Body of pancreas (tissue), 4 donors: ENCODE measurements at regions not wholly inside any gene's neighbourhood (a gene's known extent, or its start where the extent isn't known, plus 50 kb on each side); places are given as distances from the start of the nearest gene placed in this dataset.

Experiments used
- ATAC-seq: fragments of 150-250 bp; one replicate; pipeline ENCODE4 v1.9.1; 2016
- DNase-seq, 4 donors: peaks; one replicate each; pipeline ENCODE4 v3.0.0-alpha.2; 2019
- H3K27ac ChIP-seq, 4 donors: fragments of 200-600 bp; sonication (generic); 1 replicate in 3 of 4; 2 replicates in 1 of 4; pipeline versions ENCODE4 v1.5.1 to v1.6.1; 2016 to 2019; ENCODE audit warnings: mild to moderate bottlenecking in 1 of 4, mixed read lengths in 1 of 4, moderate library complexity in 1 of 4
- H3K27me3 ChIP-seq, 2 donors: fragments of 200-600 bp; sonication (generic); one replicate each; pipeline ENCODE4 v1.6.0; 2016; ENCODE audit warnings: mild to moderate bottlenecking in 1 of 2
- H3K36me3 ChIP-seq, 2 donors: fragments of 200-600 bp; sonication (generic); replicated peaks in 1 of 2; 2 replicates each; pipeline ENCODE4 v1.5.1; 2016; ENCODE audit warnings: low read depth in 2 of 2; ENCODE audit not compliant: insufficient read depth in 1 of 2
- H3K4me1 ChIP-seq: fragments of 200-600 bp; sonication (generic); one replicate; pipeline ENCODE4 v1.6.0; 2016
- H3K4me3 ChIP-seq, 2 donors: fragments of 200-600 bp; sonication (generic); 1 replicate in 1 of 2; 2 replicates in 1 of 2; pipeline ENCODE4 v1.5.1; 2016 to 2019
- H3K9me3 ChIP-seq, 3 donors: fragments of 200-600 bp; sonication (generic); 1 replicate in 2 of 3; 2 replicates in 1 of 3; pipeline ENCODE4 v1.5.1; 2016
- CTCF ChIP-seq, 7 experiments: fragments of 450-650 bp in 4 of 7; fragments of 200-600 bp in 3 of 7; sonication (generic) in 3 of 7; IDR thresholded peaks; one replicate each; pipeline ENCODE4 v1.5.1; 2016 to 2019; ENCODE audit warnings: antibody characterized with exemption in 7 of 7
- POLR2A ChIP-seq, 3 donors: fragments of 450-650 bp; IDR thresholded peaks; one replicate each; pipeline ENCODE4 v1.6.1; 2016; ENCODE audit warnings: antibody characterized with exemption in 3 of 3, mild to moderate bottlenecking in 2 of 3
- whole genome bisulfite sequencing, 2 donors: methylation state at CpG; one replicate each; pipeline ENCODE4 v1.1.5; 2017; 5-methylcytosine and 5-hydroxymethylcytosine counted together
- intact Hi-C: fragments of 100-400 bp; cut with DNase I; formaldehyde crosslinking; loops from one replicate; pipeline ENCODE4 v1.15.1; 2023

- WGBS, 2 donors = 57 to 59% methylated on average over 4 of the region's 4 CpGs
- intact Hi-C loops = no loop called here
- ATAC-seq = no peak
Measured at GRCh38 chr1:68994096-68994495, 497.2 kb upstream of the DEPDC1 start.

GRCh38 chr1:69016468-69016867, 519.6 kb upstream of the DEPDC1 start:
- no peak for ATAC-seq
- no peak overlapping the region for H3K27ac ChIP-seq
- no peaks in the 10 kb centered on the region for H3K27me3 ChIP-seq
- H3K9me3 ChIP-seq = peaks cover 0 to 3% (median 0%) of the 10 kb centered on the region in 3 donors
- H3K36me3 ChIP-seq = no peaks in the 10 kb centered on the region
- no peak for DNase-seq
- H3K4me3 ChIP-seq = no peak overlapping the region
- intact Hi-C loops = no loop called here
- H3K4me1 ChIP-seq = peaks cover 5% of the 10 kb centered on the region
- TF ChIP-seq CTCF (IDR thresholded peaks at IDR 0.05) = no peak
- TF ChIP-seq POLR2A (IDR thresholded peaks at IDR 0.05) = no peak

More at GRCh38 chr1:68994096-68994495, 497.2 kb upstream of the DEPDC1 start:
- Histone ChIP-seq H3K27ac (no peak overlapping the region), H3K9me3 (no peaks in the 10 kb centered on the region), H3K4me1 (no peaks in the 10 kb centered on the region), H3K27me3 (no peaks in the 10 kb centered on the region), H3K36me3 (no peaks in the 10 kb centered on the region), H3K4me3 (no peak overlapping the region)
- no peak for DNase-seq
- no peak for TF ChIP-seq POLR2A (IDR thresholded peaks at IDR 0.05)
- no peak for TF ChIP-seq CTCF (IDR thresholded peaks at IDR 0.05)

GRCh38 chr1:69029649-69030048, 532.8 kb upstream of the DEPDC1 start:
- Histone ChIP-seq H3K36me3 (no peaks in the 10 kb centered on the region), H3K9me3 (peaks cover 0 to 8% (median 0%) of the 10 kb centered on the region in 3 donors), H3K27me3 (no peaks in the 10 kb centered on the region), H3K27ac (no peak overlapping the region), H3K4me1 (no peaks in the 10 kb centered on the region), H3K4me3 (no peak overlapping the region)
- no peak for DNase-seq
- ATAC-seq = no peak
- no peak for TF ChIP-seq CTCF (IDR thresholded peaks at IDR 0.05)
- no peak for TF ChIP-seq POLR2A (IDR thresholded peaks at IDR 0.05)
- 63 to 74% methylated on average over 3 of the region's 3 CpGs for WGBS, 2 donors
- intact Hi-C loops = no loop called here

- intact Hi-C loops = no loop called here
- H3K27me3 ChIP-seq = no peaks in the 10 kb centered on the region
- ATAC-seq (no peak), DNase-seq (no peak)
- TF ChIP-seq CTCF (IDR thresholded peaks at IDR 0.05) (no peak), POLR2A (IDR thresholded peaks at IDR 0.05) (no peak)
- H3K4me1 ChIP-seq = no peaks in the 10 kb centered on the region
- H3K36me3 ChIP-seq = no peaks in the 10 kb centered on the region
- no peak overlapping the region for H3K4me3 ChIP-seq
- H3K9me3 ChIP-seq = peaks cover 0 to 11% (median 0%) of the 10 kb centered on the region in 3 donors
- H3K27ac ChIP-seq = no peak overlapping the region
Measured at GRCh38 chr1:69038379-69038778, 529.3 kb upstream of the LRRC7 start.

- Histone ChIP-seq H3K36me3 (no peaks in the 10 kb centered on the region), H3K9me3 (no peaks in the 10 kb centered on the region), H3K4me3 (no peak overlapping the region), H3K27ac (no peak overlapping the region), H3K27me3 (no peaks in the 10 kb centered on the region), H3K4me1 (no peaks in the 10 kb centered on the region)
- ATAC-seq = no peak
- no peak for DNase-seq
- no peak for TF ChIP-seq POLR2A (IDR thresholded peaks at IDR 0.05)
- TF ChIP-seq CTCF (IDR thresholded peaks at IDR 0.05) = no peak
- WGBS, 2 donors = 82 to 87% methylated on average over 1 of the region's 1 CpG
- intact Hi-C loops = no loop called here
Measured at GRCh38 chr1:69045572-69045971, 522.1 kb upstream of the LRRC7 start.
